H9 (cell line): ENCODE measurements at regions not wholly inside any gene's neighbourhood (a gene's known extent, or its start where the extent isn't known, plus 50 kb on each side); places are given as distances from the start of the nearest gene placed in this dataset.

Experiments
- DNase-seq: peaks from one replicate; pipeline ENCODE4 v3.0.0-alpha.2; 2017
- H2AFZ ChIP-seq: one replicate; pipeline ENCODE4 v1.6.1; 2013; ENCODE audit warnings: mild to moderate bottlenecking, low read length, control low read depth, moderate library complexity
- H2AK5ac ChIP-seq: 2 replicates; pipeline ENCODE4 v1.6.1; 2013; ENCODE audit warnings: low read length, control low read depth, mixed read lengths; ENCODE audit not compliant: insufficient read length
- H2BK120ac ChIP-seq: one replicate; pipeline ENCODE4 v1.6.1; 2013; ENCODE audit warnings: low read depth, mild to moderate bottlenecking, low read length, control low read depth, inconsistent platforms; ENCODE audit not compliant: poor library complexity, severe bottlenecking
- H2BK12ac ChIP-seq: 2 replicates; pipeline ENCODE4 v1.6.1; 2013; ENCODE audit warnings: low read length, control low read depth, mixed read lengths, low read depth; ENCODE audit not compliant: insufficient read length
- H2BK15ac ChIP-seq: 2 replicates; pipeline ENCODE4 v1.6.1; 2013; ENCODE audit warnings: low read depth, low read length, control low read depth
- H2BK20ac ChIP-seq: one replicate; pipeline ENCODE4 v1.6.1; 2013; ENCODE audit warnings: low read depth, mild to moderate bottlenecking, low read length, control low read depth, inconsistent platforms; ENCODE audit not compliant: poor library complexity, severe bottlenecking
- H2BK5ac ChIP-seq: 2 replicates; pipeline ENCODE4 v1.6.1; 2013; ENCODE audit warnings: low read length, control low read depth, mixed read lengths; ENCODE audit not compliant: insufficient read length
- H3K14ac ChIP-seq: 2 replicates; pipeline ENCODE4 v1.6.1; 2013; ENCODE audit warnings: low read length, control low read depth; ENCODE audit not compliant: insufficient read depth
- H3K18ac ChIP-seq: 2 replicates; pipeline ENCODE4 v1.6.1; 2013; ENCODE audit warnings: low read depth, mild to moderate bottlenecking, mixed read lengths, low read length, control low read depth; ENCODE audit not compliant: insufficient read length
- H3K23ac ChIP-seq: 2 replicates; pipeline ENCODE4 v1.6.1; 2013; ENCODE audit warnings: low read length, control low read depth, mixed read lengths, low read depth; ENCODE audit not compliant: insufficient read length
- H3K23me2 ChIP-seq: 2 replicates; pipeline ENCODE4 v1.6.1; 2013; ENCODE audit warnings: low read depth, mild to moderate bottlenecking, mixed read lengths, low read length, control low read depth; ENCODE audit not compliant: insufficient read length, poor library complexity, severe bottlenecking
- H3K27ac ChIP-seq: 2 replicates; pipeline ENCODE4 v1.5.1; 2013; ENCODE audit warnings: low read length, control low read depth, mixed read lengths, low read depth; ENCODE audit not compliant: insufficient read length
- H3K27me3 ChIP-seq: 2 replicates; pipeline ENCODE4 v1.6.1; 2013; ENCODE audit warnings: low read length, control low read depth, inconsistent platforms; ENCODE audit not compliant: insufficient read depth
- H3K4ac ChIP-seq: 2 replicates; pipeline ENCODE4 v1.6.1; 2013; ENCODE audit warnings: low read depth, mild to moderate bottlenecking, control low read depth, inconsistent platforms, low read length, moderate library complexity
- H3K4me1 ChIP-seq: 2 replicates; pipeline ENCODE4 v1.6.1; 2013; ENCODE audit warnings: low read length, control low read depth, inconsistent platforms; ENCODE audit not compliant: insufficient read depth
- H3K4me2 ChIP-seq: 2 replicates; pipeline ENCODE4 v1.6.1; 2013; ENCODE audit warnings: low read length, control low read depth, mixed read lengths; ENCODE audit not compliant: insufficient read length, insufficient read depth
- H3K56ac ChIP-seq: 2 replicates; pipeline ENCODE4 v1.6.1; 2013; ENCODE audit warnings: low read depth, mild to moderate bottlenecking, mixed read lengths, low read length, control low read depth; ENCODE audit not compliant: insufficient read length
- H3K79me1 ChIP-seq: 2 replicates; pipeline ENCODE4 v1.6.1; 2013; ENCODE audit warnings: low read depth, mild to moderate bottlenecking, moderate library complexity, low read length, control low read depth, inconsistent platforms; ENCODE audit not compliant: insufficient read depth, poor library complexity, severe bottlenecking
- H3K79me2 ChIP-seq: 2 replicates; pipeline ENCODE4 v1.6.1; 2013; ENCODE audit warnings: low read length, control low read depth, inconsistent platforms; ENCODE audit not compliant: insufficient read depth
- H3K9ac ChIP-seq: 2 replicates; pipeline ENCODE4 v1.6.1; 2013; ENCODE audit warnings: low read length, control low read depth, mixed read lengths; ENCODE audit not compliant: insufficient read length; ENCODE audit errors: extremely low read depth
- H3K9me3 ChIP-seq: one replicate; pipeline ENCODE4 v1.6.1; 2013; ENCODE audit warnings: low read depth, low read length, inconsistent platforms; ENCODE audit not compliant: control insufficient read depth
- H3T11ph ChIP-seq: one replicate; pipeline ENCODE4 v1.6.1; 2013; ENCODE audit warnings: mild to moderate bottlenecking, low read length, control low read depth, inconsistent platforms
- H4K20me1 ChIP-seq: one replicate; pipeline ENCODE4 v1.6.1; 2013; ENCODE audit not compliant: control insufficient read depth, insufficient read length, insufficient read depth
- H4K5ac ChIP-seq: 2 replicates; pipeline ENCODE4 v1.6.1; 2013; ENCODE audit warnings: low read depth, mild to moderate bottlenecking, mixed read lengths, low read length, control low read depth; ENCODE audit not compliant: insufficient read length
- H4K8ac ChIP-seq: replicated peaks from 2 replicates; pipeline ENCODE4 v1.6.1; 2013; ENCODE audit warnings: low read length, control low read depth, mixed read lengths, low read depth; ENCODE audit not compliant: insufficient read length
- H4K91ac ChIP-seq: 2 replicates; pipeline ENCODE4 v1.6.1; 2013; ENCODE audit warnings: low read depth, mild to moderate bottlenecking, moderate library complexity, mixed read lengths, low read length, control low read depth; ENCODE audit not compliant: insufficient read length
- H3K27ac Mint-ChIP-seq, 3 experiments: 2 replicates in 2 of 3; 3 replicates in 1 of 3; pipeline ENCODE4 v1.8.0; 2020 to 2021; ENCODE audit warnings: mixed read lengths in 3 of 3, mild to moderate bottlenecking in 1 of 3, moderate library complexity in 1 of 3
- H3K27me3 Mint-ChIP-seq: 2 replicates; pipeline ENCODE4 v1.8.0; 2021; ENCODE audit warnings: low read depth, mild to moderate bottlenecking, moderate library complexity, mixed read lengths
- H3K36me3 Mint-ChIP-seq, 3 experiments: 2 replicates in 2 of 3; 3 replicates in 1 of 3; pipeline ENCODE4 v1.8.0; 2020 to 2021; ENCODE audit warnings: low read depth in 3 of 3, mixed read lengths in 3 of 3; ENCODE audit not compliant: insufficient read depth in 1 of 3
- H3K4me1 Mint-ChIP-seq, 2 experiments: 2 replicates each; pipeline ENCODE4 v1.8.0; 2020; ENCODE audit warnings: mixed read lengths in 2 of 2
- H3K4me3 Mint-ChIP-seq, 2 experiments: 2 replicates in 1 of 2; 3 replicates in 1 of 2; pipeline ENCODE4 v1.8.0; 2020 to 2021; ENCODE audit warnings: mild to moderate bottlenecking in 2 of 2, mixed read lengths in 2 of 2, moderate library complexity in 1 of 2
- H3K9me3 Mint-ChIP-seq, 2 experiments: 2 replicates in 1 of 2; 3 replicates in 1 of 2; pipeline ENCODE4 v1.8.0; 2020; ENCODE audit warnings: mild to moderate bottlenecking in 2 of 2, mixed read lengths in 2 of 2, moderate library complexity in 1 of 2
- WGBS: extraction: QIAGEN DNeasy Blood & Tissue Kit; methylation state at CpG from one replicate; pipeline ENCODE4 v1.1.7; 2013; ENCODE audit warnings: missing lambda C conversion rate, low lambda C conversion rate, mixed read lengths; ENCODE audit not compliant: insufficient read length; ENCODE audit errors: extremely low coverage; 5-methylcytosine and 5-hydroxymethylcytosine counted together
- TF ChIP-seq, protein P1 (sequence below): fragments of 200-600 bp; sonication (generic); conservative IDR thresholded peaks from 3 replicates; pipeline ENCODE4 v1.8.0; 2021; ENCODE audit warnings: antibody characterized with exemption, mild to moderate bottlenecking

DNA sequence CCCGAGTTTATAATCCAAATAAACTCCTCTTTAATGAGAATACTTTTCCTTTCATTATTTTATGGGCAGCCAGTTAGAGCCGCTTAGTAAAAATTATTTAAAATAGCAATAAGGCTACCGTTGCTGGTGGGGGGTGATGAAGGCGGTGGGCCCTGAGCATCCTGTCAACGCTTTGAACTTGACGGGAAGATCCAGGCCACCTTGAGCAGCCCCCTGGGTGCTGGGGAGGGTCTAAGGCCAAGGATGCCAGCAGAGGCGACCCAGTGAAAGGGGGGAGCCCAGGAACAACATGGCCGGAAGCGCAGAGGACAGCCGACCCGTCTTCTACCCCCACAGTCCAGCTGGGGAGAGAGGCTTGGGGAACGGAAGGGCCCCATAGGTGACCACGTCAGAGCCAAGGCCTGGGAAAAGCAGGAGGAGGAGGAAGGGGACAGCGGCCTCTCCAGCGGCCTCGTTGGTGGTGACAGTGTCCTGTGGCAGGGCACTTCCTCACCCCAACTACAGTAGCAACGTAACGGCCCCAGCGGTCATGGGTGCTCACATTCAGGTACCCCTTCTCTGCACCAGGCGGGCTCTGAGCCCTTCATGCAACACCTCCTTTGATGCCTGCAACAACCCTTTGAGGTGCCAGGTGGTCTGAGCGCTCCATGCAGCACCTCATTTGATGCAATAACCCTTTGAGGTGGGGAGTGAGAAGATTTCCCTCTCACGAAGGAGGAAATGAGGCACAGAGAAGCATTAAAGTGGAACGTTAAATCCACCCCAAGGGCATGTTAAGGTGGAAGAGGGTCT, 695.3 kb downstream of the TBC1D22A start:
- Histone ChIP-seq H3K79me2 (no peaks in the 10 kb centered on the region), H2AFZ (no peak overlapping the region), H3K4me1 (no peaks in the 10 kb centered on the region), H3K14ac (no peak overlapping the region), H2BK12ac (no peak overlapping the region), H3K23ac (no peak overlapping the region), H4K8ac (no peak overlapping the region), H3K9ac (no peak overlapping the region), H2AK5ac (no peak overlapping the region), H3T11ph (no peak overlapping the region), H4K20me1 (no peaks in the 10 kb centered on the region), H4K5ac (no peak overlapping the region), H2BK15ac (no peak overlapping the region), H2BK5ac (no peak overlapping the region), H3K4ac (no peak overlapping the region), H3K18ac (no peak overlapping the region), H2BK20ac (no peak overlapping the region), H3K23me2 (no peaks in the 10 kb centered on the region), H3K79me1 (no peaks in the 10 kb centered on the region), H2BK120ac (no peak overlapping the region), H3K27ac (no peak overlapping the region), H4K91ac (no peak overlapping the region), H3K9me3 (peaks cover 74% of the 10 kb centered on the region), H3K27me3 (no peaks in the 10 kb centered on the region), H3K56ac (no peak overlapping the region), H3K4me2 (no peak overlapping the region)
- Mint-ChIP-seq H3K36me3 (peaks cover 0 to 29% (median 2%) of the 10 kb centered on the region in 3 experiments; a peak in 5 of 7 replicates), H3K27me3 (peaks cover 3% of the 10 kb centered on the region; the same call in 1 of the 2 replicates), H3K9me3 (peaks cover 86 to 96% of the 10 kb centered on the region in 2 experiments), H3K4me1 (no peaks in the 10 kb centered on the region), H3K27ac (no peak overlapping the region), H3K4me3 (no peak overlapping the region)
- no peak for DNase-seq
- WGBS = no CpG with 5 or more reads among the region's 23 CpGs
- TF ChIP-seq, protein P1, sequence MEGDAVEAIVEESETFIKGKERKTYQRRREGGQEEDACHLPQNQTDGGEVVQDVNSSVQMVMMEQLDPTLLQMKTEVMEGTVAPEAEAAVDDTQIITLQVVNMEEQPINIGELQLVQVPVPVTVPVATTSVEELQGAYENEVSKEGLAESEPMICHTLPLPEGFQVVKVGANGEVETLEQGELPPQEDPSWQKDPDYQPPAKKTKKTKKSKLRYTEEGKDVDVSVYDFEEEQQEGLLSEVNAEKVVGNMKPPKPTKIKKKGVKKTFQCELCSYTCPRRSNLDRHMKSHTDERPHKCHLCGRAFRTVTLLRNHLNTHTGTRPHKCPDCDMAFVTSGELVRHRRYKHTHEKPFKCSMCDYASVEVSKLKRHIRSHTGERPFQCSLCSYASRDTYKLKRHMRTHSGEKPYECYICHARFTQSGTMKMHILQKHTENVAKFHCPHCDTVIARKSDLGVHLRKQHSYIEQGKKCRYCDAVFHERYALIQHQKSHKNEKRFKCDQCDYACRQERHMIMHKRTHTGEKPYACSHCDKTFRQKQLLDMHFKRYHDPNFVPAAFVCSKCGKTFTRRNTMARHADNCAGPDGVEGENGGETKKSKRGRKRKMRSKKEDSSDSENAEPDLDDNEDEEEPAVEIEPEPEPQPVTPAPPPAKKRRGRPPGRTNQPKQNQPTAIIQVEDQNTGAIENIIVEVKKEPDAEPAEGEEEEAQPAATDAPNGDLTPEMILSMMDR = no peak
